ENCODE measurements at regions not wholly inside any gene's neighbourhood (a gene's known extent, or its start where the extent isn't known, plus 50 kb on each side); places are given as distances from the start of the nearest gene placed in this dataset.

DNA sequence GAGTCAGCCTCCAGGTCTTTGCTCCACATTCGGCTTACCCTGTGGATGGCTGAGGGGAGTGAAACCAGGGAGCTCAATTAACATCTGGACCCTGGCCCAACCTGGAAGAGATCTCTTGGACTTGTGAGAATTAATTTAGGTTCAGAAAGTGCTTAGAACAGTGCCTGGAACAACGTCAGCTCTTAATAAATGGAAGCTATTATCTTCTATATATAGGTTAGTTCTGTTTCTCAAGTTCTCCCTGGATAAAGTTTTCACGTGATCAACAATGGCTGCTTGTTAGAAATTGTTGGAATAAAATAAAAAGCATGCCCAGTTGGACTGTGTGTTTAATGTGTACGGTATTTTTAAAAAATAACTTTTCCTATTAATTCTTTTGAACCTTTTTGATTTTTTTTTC is 80.8 kb downstream of the TRIML1 start:
- ChIA-PET CTCF (no interaction called here), POLR2A (ENCODE audit: unreplicated experiment) (no interaction called here)
- Histone ChIP-seq H3K79me2 (ENCODE audit: low read length) (no peaks in the 10 kb centered on the region), H3K27ac (ENCODE audit: low read length) (no peak overlapping the region), H3K4me1 (ENCODE audit: insufficient read depth, low read length) (no peaks in the 10 kb centered on the region), H3K36me3 (ENCODE audit: low read depth, low read length) (no peaks in the 10 kb centered on the region), H4K20me1 (ENCODE audit: low read length) (no peaks in the 10 kb centered on the region), H3K4me2 (ENCODE audit: low read length) (no peak overlapping the region), H3K27me3 (ENCODE audit: low read length) (no peaks in the 10 kb centered on the region), H3K9me2 (replicated peaks; ENCODE audit: low read length) (no peaks in the 10 kb centered on the region), H3K4me3 (ENCODE audit: low read length) (no peak overlapping the region), H2AFZ (ENCODE audit: low read length) (no peak overlapping the region), H3K9me3 (ENCODE audit: low read length) (no peaks in the 10 kb centered on the region), H3K9ac (ENCODE audit: low read length) (no peak overlapping the region), H3F3A (ENCODE audit: low read length, unreplicated experiment) (no peaks in the 10 kb centered on the region)
- TF ChIP-seq CTCF (conservative IDR thresholded peaks at IDR 0.05; ENCODE audit: low read depth, low read length), result no peak
- no peak for TF ChIP-seq EZH2phosphoT487 (IDR thresholded peaks at IDR 0.05; ENCODE audit: borderline replicate concordance, low read length)
- no peak for TF ChIP-seq EZH2 (IDR thresholded peaks at IDR 0.05; ENCODE audit: low read length, unreplicated experiment)
- no peak for DNase-seq
- BruUV-seq (replicated peaks), result no TSS peak
- ATAC-seq, result no peak
- intact Hi-C loops (cut with micrococcal nuclease), result no loop called here

- no peak overlapping the region for H3K4me2 ChIP-seq (ENCODE audit: low read length)
- H3K4me1 ChIP-seq (ENCODE audit: insufficient read depth, low read length), result no peaks in the 10 kb centered on the region
- H3K36me3 ChIP-seq (ENCODE audit: low read depth, low read length), result no peaks in the 10 kb centered on the region
- H3K4me3 ChIP-seq (ENCODE audit: low read length), result no peak overlapping the region
- no peaks in the 10 kb centered on the region for H3K9me3 ChIP-seq (ENCODE audit: low read length)
- H3F3A ChIP-seq (ENCODE audit: low read length, unreplicated experiment), result no peaks in the 10 kb centered on the region
- H3K79me2 ChIP-seq (ENCODE audit: low read length), result no peaks in the 10 kb centered on the region
- DNase-seq (peak; percentile 21), ATAC-seq (no peak)
- intact Hi-C loops (cut with micrococcal nuclease), result no loop called here
- no peaks in the 10 kb centered on the region for H3K27me3 ChIP-seq (ENCODE audit: low read length)
- H2AFZ ChIP-seq (ENCODE audit: low read length), result no peak overlapping the region
- H4K20me1 ChIP-seq (ENCODE audit: low read length), result no peaks in the 10 kb centered on the region
- H3K9me2 ChIP-seq (replicated peaks; ENCODE audit: low read length), result no peaks in the 10 kb centered on the region
- H3K27ac ChIP-seq (ENCODE audit: low read length), result no peak overlapping the region
- no TSS peak for BruUV-seq (replicated peaks)
- ChIA-PET CTCF (no interaction called here), POLR2A (ENCODE audit: unreplicated experiment) (no interaction called here)
- no peak overlapping the region for H3K9ac ChIP-seq (ENCODE audit: low read length)
- no peak for TF ChIP-seq CTCF (conservative IDR thresholded peaks at IDR 0.05; ENCODE audit: low read depth, low read length)
- TF ChIP-seq EZH2phosphoT487 (IDR thresholded peaks at IDR 0.05; ENCODE audit: borderline replicate concordance, low read length), result no peak
- no peak for TF ChIP-seq EZH2 (IDR thresholded peaks at IDR 0.05; ENCODE audit: low read length, unreplicated experiment)
Observed at GRCh38 chr4:188221090-188221489, 81.8 kb downstream of the TRIML1 start.

DNA sequence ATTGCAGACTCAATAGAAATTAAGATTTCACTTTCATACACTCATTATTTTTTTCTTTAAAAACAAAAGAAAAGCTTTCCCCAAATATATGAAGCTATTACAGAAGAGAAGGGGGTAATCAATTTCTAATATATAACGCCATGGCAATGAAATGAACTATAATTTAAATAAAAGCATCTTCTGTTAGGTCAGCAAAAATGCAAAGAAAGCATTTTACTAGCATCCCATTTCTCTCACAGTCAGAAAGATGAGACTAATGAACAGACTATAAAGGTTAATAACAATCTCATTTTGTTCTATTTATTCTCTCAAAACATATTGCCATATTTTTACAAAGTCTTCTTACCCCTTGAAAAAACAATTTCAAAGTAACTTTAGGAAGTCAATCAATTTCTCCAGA is 89.0 kb downstream of the TRIML1 start:
- intact Hi-C loops (cut with micrococcal nuclease), result no loop called here
- ChIA-PET POLR2A (ENCODE audit: unreplicated experiment) (no interaction called here), CTCF (no interaction called here)
- ATAC-seq (no peak), DNase-seq (no peak)
- Histone ChIP-seq H2AFZ (ENCODE audit: low read length) (no peak overlapping the region), H3K27me3 (ENCODE audit: low read length) (peaks cover 13% of the 10 kb centered on the region), H3K9ac (ENCODE audit: low read length) (no peak overlapping the region), H3K79me2 (ENCODE audit: low read length) (no peaks in the 10 kb centered on the region), H3K9me2 (replicated peaks; ENCODE audit: low read length) (no peaks in the 10 kb centered on the region), H3F3A (ENCODE audit: low read length, unreplicated experiment) (no peaks in the 10 kb centered on the region), H3K4me3 (ENCODE audit: low read length) (no peak overlapping the region), H3K27ac (ENCODE audit: low read length) (no peak overlapping the region), H3K36me3 (ENCODE audit: low read depth, low read length) (no peaks in the 10 kb centered on the region), H3K9me3 (ENCODE audit: low read length) (no peaks in the 10 kb centered on the region), H3K4me1 (ENCODE audit: insufficient read depth, low read length) (no peaks in the 10 kb centered on the region), H3K4me2 (ENCODE audit: low read length) (no peak overlapping the region), H4K20me1 (ENCODE audit: low read length) (no peaks in the 10 kb centered on the region)
- BruUV-seq (replicated peaks), result no TSS peak
- no peak for TF ChIP-seq CTCF (conservative IDR thresholded peaks at IDR 0.05; ENCODE audit: low read depth, low read length)
- no peak for TF ChIP-seq EZH2phosphoT487 (IDR thresholded peaks at IDR 0.05; ENCODE audit: borderline replicate concordance, low read length)
- no peak for TF ChIP-seq EZH2 (IDR thresholded peaks at IDR 0.05; ENCODE audit: low read length, unreplicated experiment)

Data from PC-3 (cell line).